OCI-LY3 (cell line): ENCODE measurements at regions not wholly inside any gene's neighbourhood (a gene's known extent, or its start where the extent isn't known, plus 50 kb on each side); places are given as distances from the start of the nearest gene placed in this dataset.

Source experiments
- EZH2phosphoT487 ChIP-seq: fragments of 200-600 bp; shearing (Covaris generic); IDR thresholded peaks from 2 replicates; pipeline ENCODE4 v1.6.1; 2018; ENCODE audit warnings: antibody characterized with exemption, mixed run types, low read depth
- TF ChIP-seq, protein P1 (sequence below): fragments of 200-600, 300-600 bp; sonication (generic); IDR thresholded peaks from 2 replicates; pipeline ENCODE4 v1.5.1; 2014; ENCODE audit warnings: antibody characterized with exemption, low read length, low read depth

DNA sequence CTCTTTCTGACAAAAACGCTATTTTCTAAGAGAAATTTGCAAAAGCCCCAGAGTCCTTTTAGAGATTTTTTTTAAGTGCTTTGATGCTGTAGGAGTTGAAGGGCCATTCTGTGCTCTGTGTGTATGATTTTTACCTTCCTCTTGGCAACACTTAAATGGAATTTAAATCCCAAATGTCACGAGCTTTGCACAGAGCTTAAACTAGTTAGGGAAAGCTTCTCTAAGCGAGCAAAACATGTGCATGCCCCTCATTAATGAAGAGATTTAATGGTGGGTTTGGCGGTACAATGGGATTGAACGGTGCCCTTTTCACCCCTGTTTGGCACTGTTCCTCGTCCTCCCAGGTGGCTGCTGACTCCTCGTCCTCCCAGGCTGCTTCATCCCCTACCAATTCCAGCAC, 220.7 kb downstream of the DRD1 start:
- TF ChIP-seq, protein P1, sequence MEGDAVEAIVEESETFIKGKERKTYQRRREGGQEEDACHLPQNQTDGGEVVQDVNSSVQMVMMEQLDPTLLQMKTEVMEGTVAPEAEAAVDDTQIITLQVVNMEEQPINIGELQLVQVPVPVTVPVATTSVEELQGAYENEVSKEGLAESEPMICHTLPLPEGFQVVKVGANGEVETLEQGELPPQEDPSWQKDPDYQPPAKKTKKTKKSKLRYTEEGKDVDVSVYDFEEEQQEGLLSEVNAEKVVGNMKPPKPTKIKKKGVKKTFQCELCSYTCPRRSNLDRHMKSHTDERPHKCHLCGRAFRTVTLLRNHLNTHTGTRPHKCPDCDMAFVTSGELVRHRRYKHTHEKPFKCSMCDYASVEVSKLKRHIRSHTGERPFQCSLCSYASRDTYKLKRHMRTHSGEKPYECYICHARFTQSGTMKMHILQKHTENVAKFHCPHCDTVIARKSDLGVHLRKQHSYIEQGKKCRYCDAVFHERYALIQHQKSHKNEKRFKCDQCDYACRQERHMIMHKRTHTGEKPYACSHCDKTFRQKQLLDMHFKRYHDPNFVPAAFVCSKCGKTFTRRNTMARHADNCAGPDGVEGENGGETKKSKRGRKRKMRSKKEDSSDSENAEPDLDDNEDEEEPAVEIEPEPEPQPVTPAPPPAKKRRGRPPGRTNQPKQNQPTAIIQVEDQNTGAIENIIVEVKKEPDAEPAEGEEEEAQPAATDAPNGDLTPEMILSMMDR = no peak
- TF ChIP-seq EZH2phosphoT487 = no peak
